GM12878 (cell line): ENCODE measurements at regions not wholly inside any gene's neighbourhood (a gene's known extent, or its start where the extent isn't known, plus 50 kb on each side); places are given as distances from the start of the nearest gene placed in this dataset.

Experiments
- IRF3 ChIP-seq: fragments of 450-650 bp; IDR thresholded peaks from 2 replicates; pipeline ENCODE4 v1.6.1; 2014; ENCODE audit warnings: mild to moderate bottlenecking
- NR2C2 ChIP-seq: IDR thresholded peaks from 2 replicates; pipeline ENCODE4 v1.6.1; 2011; ENCODE audit warnings: borderline replicate concordance, low read depth; ENCODE audit not compliant: control insufficient read depth, insufficient read length
- POLR2AphosphoS5 ChIP-seq: IDR thresholded peaks from 2 replicates; pipeline ENCODE4 v1.6.1; 2011; ENCODE audit warnings: mild to moderate bottlenecking, low read length, inconsistent platforms
- RAD21 ChIP-seq: IDR thresholded peaks from 2 replicates; pipeline ENCODE4 v1.6.1; 2011; ENCODE audit warnings: mild to moderate bottlenecking, low read depth, low read length, moderate library complexity; ENCODE audit not compliant: insufficient read depth
- SMAD5 ChIP-seq: IDR thresholded peaks from 2 replicates; pipeline ENCODE4 v1.6.1; 2016; ENCODE audit warnings: antibody characterized with exemption, low read depth
- USF2 ChIP-seq: IDR thresholded peaks from 2 replicates; pipeline ENCODE4 v1.6.1; 2011; ENCODE audit warnings: low read depth, low read length, improper control_type of control experiment, borderline replicate concordance
- YBX1 ChIP-seq: fragments of 450-650 bp; IDR thresholded peaks from 2 replicates; pipeline ENCODE4 v1.6.1; 2016; ENCODE audit warnings: antibody characterized with exemption
- TF ChIP-seq, protein P1 (sequence below), 3 experiments: IDR thresholded peaks in 2 of 3; conservative IDR thresholded peaks in 1 of 3; 2 replicates each; pipeline ENCODE4 v1.5.1; 2011; ENCODE audit warnings: low read depth in 3 of 3, low read length in 3 of 3, mild to moderate bottlenecking in 3 of 3, control low read depth in 2 of 3, moderate library complexity in 2 of 3, inconsistent platforms in 1 of 3, mixed read lengths in 1 of 3; ENCODE audit not compliant: control insufficient read depth in 2 of 3, insufficient read depth in 1 of 3; ENCODE audit errors: extremely low read depth in 1 of 3

DNA sequence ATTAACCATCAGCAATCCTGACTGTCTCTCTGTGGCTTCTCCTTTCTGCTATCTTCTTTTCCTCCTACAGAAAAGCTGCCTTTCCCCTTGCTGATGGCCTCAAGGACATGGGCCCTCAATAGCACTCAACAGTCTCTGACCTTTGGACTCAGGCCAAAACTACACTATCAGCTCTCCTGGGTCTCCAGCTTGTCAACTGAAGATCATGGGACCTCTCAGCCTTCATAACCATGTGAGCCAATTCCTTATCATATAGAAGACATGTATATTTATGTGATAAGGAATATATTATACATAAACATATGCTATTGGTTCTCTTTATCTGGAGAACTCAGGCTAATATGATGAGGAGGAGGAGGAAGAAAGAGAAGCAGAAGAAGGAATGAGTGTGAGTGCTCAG, 91.8 kb upstream of the GJB5 start:
- TF ChIP-seq, protein P1, sequence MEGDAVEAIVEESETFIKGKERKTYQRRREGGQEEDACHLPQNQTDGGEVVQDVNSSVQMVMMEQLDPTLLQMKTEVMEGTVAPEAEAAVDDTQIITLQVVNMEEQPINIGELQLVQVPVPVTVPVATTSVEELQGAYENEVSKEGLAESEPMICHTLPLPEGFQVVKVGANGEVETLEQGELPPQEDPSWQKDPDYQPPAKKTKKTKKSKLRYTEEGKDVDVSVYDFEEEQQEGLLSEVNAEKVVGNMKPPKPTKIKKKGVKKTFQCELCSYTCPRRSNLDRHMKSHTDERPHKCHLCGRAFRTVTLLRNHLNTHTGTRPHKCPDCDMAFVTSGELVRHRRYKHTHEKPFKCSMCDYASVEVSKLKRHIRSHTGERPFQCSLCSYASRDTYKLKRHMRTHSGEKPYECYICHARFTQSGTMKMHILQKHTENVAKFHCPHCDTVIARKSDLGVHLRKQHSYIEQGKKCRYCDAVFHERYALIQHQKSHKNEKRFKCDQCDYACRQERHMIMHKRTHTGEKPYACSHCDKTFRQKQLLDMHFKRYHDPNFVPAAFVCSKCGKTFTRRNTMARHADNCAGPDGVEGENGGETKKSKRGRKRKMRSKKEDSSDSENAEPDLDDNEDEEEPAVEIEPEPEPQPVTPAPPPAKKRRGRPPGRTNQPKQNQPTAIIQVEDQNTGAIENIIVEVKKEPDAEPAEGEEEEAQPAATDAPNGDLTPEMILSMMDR (IDR thresholded peaks at IDR 0.05 in 2 of 3, conservative IDR thresholded peaks at IDR 0.05 in 1 of 3; ENCODE audit: control insufficient read depth in 2 of 3, extremely low read depth in 1 of 3, insufficient read depth in 1 of 3, low read depth in 3 of 3, low read length in 3 of 3) = no peak
- TF ChIP-seq NR2C2 = no peak
- no peak for TF ChIP-seq YBX1
- no peak for TF ChIP-seq RAD21
- no peak for TF ChIP-seq USF2
- no peak for TF ChIP-seq IRF3
- no peak for TF ChIP-seq SMAD5
- no peak for TF ChIP-seq POLR2AphosphoS5
